ENCODE measurements at regions not wholly inside any gene's neighbourhood (a gene's known extent, or its start where the extent isn't known, plus 50 kb on each side); places are given as distances from the start of the nearest gene placed in this dataset.

- Mint-ChIP-seq H3K9me3 (no peaks in the 10 kb centered on the region), H3K36me3 (ENCODE audit: low read depth) (no peaks in the 10 kb centered on the region), H3K27me3 (peaks cover 5% of the 10 kb centered on the region), H3K4me1 (ENCODE audit: low read depth) (no peaks in the 10 kb centered on the region), H3K27ac (no peak overlapping the region), H3K4me3 (no peak overlapping the region)
- POLR2A ChIA-PET = no interaction called here
- CTCF ChIA-PET = no interaction called here
- no peaks in the 10 kb centered on the region for H3K9me3 ChIP-seq (ENCODE audit: control insufficient read depth in 1 of 2, insufficient read depth in 1 of 2, low read length in 2 of 2)
- H3K27me3 ChIP-seq (ENCODE audit: control insufficient read depth in 1 of 2, insufficient read depth in 2 of 2, low read length in 2 of 2) = no peaks in the 10 kb centered on the region
- no peak for TF ChIP-seq CTCF (IDR thresholded peaks at IDR 0.05)
- H3K27ac ChIP-seq (ENCODE audit: low read depth in 1 of 2, low read length in 2 of 2) = no peak overlapping the region
- intact Hi-C loops (cut with DNase I, micrococcal nuclease) = no loop called here
- H3K4me1 ChIP-seq (ENCODE audit: insufficient read depth, low read length) = no peaks in the 10 kb centered on the region
- no peak for ATAC-seq (ENCODE audit: poor library complexity)
- no peak for DNase-seq
- no peak overlapping the region for H3K4me3 ChIP-seq (ENCODE audit: low read length)
- no peaks in the 10 kb centered on the region for H3K36me3 ChIP-seq (ENCODE audit: insufficient read depth, low read length)
Observed at GRCh38 chr9:89808076-89808755, 203.4 kb downstream of the GADD45G start.

GRCh38 chr9:89808756-89809181 lies 204.0 kb downstream of the GADD45G start:
- H3K27ac ChIP-seq (ENCODE audit: low read depth in 1 of 2, low read length in 2 of 2) = no peak overlapping the region
- no peaks in the 10 kb centered on the region for H3K9me3 ChIP-seq (ENCODE audit: control insufficient read depth in 1 of 2, insufficient read depth in 1 of 2, low read length in 2 of 2)
- Mint-ChIP-seq H3K9me3 (no peaks in the 10 kb centered on the region), H3K27ac (no peak overlapping the region), H3K36me3 (ENCODE audit: low read depth) (no peaks in the 10 kb centered on the region), H3K4me1 (ENCODE audit: low read depth) (no peaks in the 10 kb centered on the region), H3K4me3 (no peak overlapping the region), H3K27me3 (peaks cover 5% of the 10 kb centered on the region)
- no peaks in the 10 kb centered on the region for H3K4me1 ChIP-seq (ENCODE audit: insufficient read depth, low read length)
- intact Hi-C loops (cut with DNase I, micrococcal nuclease) = no loop called here
- ChIA-PET CTCF (no interaction called here), POLR2A (no interaction called here)
- H3K36me3 ChIP-seq (ENCODE audit: insufficient read depth, low read length) = no peaks in the 10 kb centered on the region
- no peak overlapping the region for H3K4me3 ChIP-seq (ENCODE audit: low read length)
- H3K27me3 ChIP-seq (ENCODE audit: control insufficient read depth in 1 of 2, insufficient read depth in 2 of 2, low read length in 2 of 2) = no peaks in the 10 kb centered on the region
- no peak for TF ChIP-seq CTCF (IDR thresholded peaks at IDR 0.05)
- DNase-seq = no peak
- ATAC-seq (ENCODE audit: poor library complexity) = no peak

GRCh38 chr9:89810431-89810830 lies 205.6 kb downstream of the GADD45G start:
- Histone ChIP-seq H3K36me3 (ENCODE audit: insufficient read depth, low read length) (no peaks in the 10 kb centered on the region), H3K27ac (ENCODE audit: low read depth in 1 of 2, low read length in 2 of 2) (no peak overlapping the region), H3K27me3 (ENCODE audit: control insufficient read depth in 1 of 2, insufficient read depth in 2 of 2, low read length in 2 of 2) (no peaks in the 10 kb centered on the region), H3K9me3 (ENCODE audit: control insufficient read depth in 1 of 2, insufficient read depth in 1 of 2, low read length in 2 of 2) (no peaks in the 10 kb centered on the region), H3K4me3 (ENCODE audit: low read length) (no peak overlapping the region), H3K4me1 (ENCODE audit: insufficient read depth, low read length) (peaks cover 3% of the 10 kb centered on the region)
- H3K27ac Mint-ChIP-seq = no peak overlapping the region
- no peak for TF ChIP-seq CTCF (IDR thresholded peaks at IDR 0.05)
- H3K4me3 Mint-ChIP-seq = no peak overlapping the region
- ATAC-seq (ENCODE audit: poor library complexity) (no peak), DNase-seq (no peak)
- no peaks in the 10 kb centered on the region for H3K9me3 Mint-ChIP-seq
- H3K4me1 Mint-ChIP-seq (ENCODE audit: low read depth) = peaks cover 11% of the 10 kb centered on the region
- ChIA-PET CTCF (no interaction called here), POLR2A (no interaction called here)
- intact Hi-C loops (cut with DNase I, micrococcal nuclease) = no loop called here
- peaks cover 5% of the 10 kb centered on the region for H3K27me3 Mint-ChIP-seq
- H3K36me3 Mint-ChIP-seq (ENCODE audit: low read depth) = no peaks in the 10 kb centered on the region

Measured in CD4-positive, alpha-beta T cell (primary cell).